Liver (tissue), 8 donors: ENCODE measurements at regions not wholly inside any gene's neighbourhood (a gene's known extent, or its start where the extent isn't known, plus 50 kb on each side); places are given as distances from the start of the nearest gene placed in this dataset.

Experiments
- DNase-seq: peaks from one replicate; pipeline ENCODE4 v3.0.0-alpha.2; 2017; ENCODE audit warnings: low spot score
- H3K27ac ChIP-seq, 2 donors: one replicate each; pipeline ENCODE4 v1.7.0; 2013; ENCODE audit warnings: inconsistent platforms in 2 of 2, low read length in 2 of 2, control low read depth in 1 of 2, low read depth in 1 of 2, mild to moderate bottlenecking in 1 of 2
- H3K27me3 ChIP-seq, 4 donors: one replicate each; pipeline versions ENCODE4 v1.6.1 to v1.7.0; 2013; ENCODE audit warnings: low read length in 3 of 4, inconsistent platforms in 1 of 4, mild to moderate bottlenecking in 1 of 4, moderate library complexity in 1 of 4; ENCODE audit not compliant: control insufficient read depth in 4 of 4, insufficient read depth in 4 of 4
- H3K36me3 ChIP-seq, 4 donors: one replicate each; pipeline versions ENCODE4 v1.6.1 to v1.7.0; 2013; ENCODE audit warnings: low read length in 3 of 4, mild to moderate bottlenecking in 3 of 4, low read depth in 1 of 4, moderate library complexity in 1 of 4; ENCODE audit not compliant: control insufficient read depth in 4 of 4, insufficient read depth in 3 of 4
- H3K4me1 ChIP-seq, 4 donors: one replicate each; pipeline versions ENCODE4 v1.6.1 to v1.7.0; 2013; ENCODE audit warnings: low read length in 3 of 4, mild to moderate bottlenecking in 3 of 4, moderate library complexity in 1 of 4; ENCODE audit not compliant: control insufficient read depth in 4 of 4, insufficient read depth in 4 of 4
- H3K4me3 ChIP-seq, 3 donors: one replicate each; pipeline versions ENCODE4 v1.6.1 to v1.7.0; 2013; ENCODE audit warnings: low read length in 3 of 3, control low read depth in 1 of 3, low read depth in 1 of 3, mild to moderate bottlenecking in 1 of 3
- H3K9ac ChIP-seq, 2 donors: one replicate each; pipeline ENCODE4 v1.7.0; 2013; ENCODE audit warnings: low read length in 2 of 2, mild to moderate bottlenecking in 2 of 2, moderate library complexity in 2 of 2, control low read depth in 1 of 2, low read depth in 1 of 2
- H3K9me3 ChIP-seq, 4 donors: one replicate each; pipeline versions ENCODE4 v1.6.1 to v1.7.0; 2013; ENCODE audit warnings: low read length in 3 of 4; ENCODE audit not compliant: control insufficient read depth in 4 of 4
- EGR1 ChIP-seq, 2 donors: IDR thresholded peaks; 2 replicates each; pipeline ENCODE4 v1.6.1; 2016 to 2018; ENCODE audit warnings: antibody characterized with exemption in 2 of 2, low read depth in 2 of 2
- FOXA1 ChIP-seq: IDR thresholded peaks from 2 replicates; pipeline ENCODE4 v1.6.1; 2016; ENCODE audit warnings: antibody characterized with exemption
- GABPA ChIP-seq, 2 donors: IDR thresholded peaks in 1 of 2; conservative IDR thresholded peaks in 1 of 2; 2 replicates each; pipeline ENCODE4 v1.6.1; 2016; ENCODE audit warnings: antibody characterized with exemption in 2 of 2, mild to moderate bottlenecking in 1 of 2, moderate library complexity in 1 of 2
- HNF4A ChIP-seq, 2 donors: conservative IDR thresholded peaks; 2 replicates each; pipeline ENCODE4 v1.6.1; 2016; ENCODE audit warnings: antibody characterized with exemption in 2 of 2, mild to moderate bottlenecking in 2 of 2
- HNF4G ChIP-seq: IDR thresholded peaks from 2 replicates; pipeline ENCODE4 v1.6.1; 2016; ENCODE audit warnings: antibody characterized with exemption
- JUND ChIP-seq, 2 donors: IDR thresholded peaks; 2 replicates each; pipeline ENCODE4 v1.6.1; 2016; ENCODE audit warnings: antibody characterized with exemption in 2 of 2
- NR2F2 ChIP-seq: IDR thresholded peaks from 2 replicates; pipeline ENCODE4 v1.6.1; 2016; ENCODE audit warnings: antibody characterized with exemption
- RAD21 ChIP-seq, 2 donors: IDR thresholded peaks; 2 replicates each; pipeline ENCODE4 v1.6.1; 2016; ENCODE audit warnings: antibody characterized with exemption in 2 of 2, mild to moderate bottlenecking in 2 of 2
- RXRA ChIP-seq, 2 donors: IDR thresholded peaks; 2 replicates each; pipeline ENCODE4 v1.6.1; 2017 to 2018; ENCODE audit warnings: antibody characterized with exemption in 2 of 2, mild to moderate bottlenecking in 1 of 2
- SP1 ChIP-seq: IDR thresholded peaks from 2 replicates; pipeline ENCODE4 v1.6.1; 2018; ENCODE audit warnings: antibody characterized with exemption, mild to moderate bottlenecking
- TAF1 ChIP-seq: conservative IDR thresholded peaks from 2 replicates; pipeline ENCODE4 v1.6.1; 2016; ENCODE audit warnings: antibody characterized with exemption, mild to moderate bottlenecking
- YY1 ChIP-seq: IDR thresholded peaks from 2 replicates; pipeline ENCODE4 v1.6.1; 2016; ENCODE audit warnings: antibody characterized with exemption, mild to moderate bottlenecking
- WGBS: extraction: QIAGEN DNeasy Blood & Tissue Kit; methylation state at CpG from one replicate; pipeline ENCODE4 v1.1.7; 2013; 5-methylcytosine and 5-hydroxymethylcytosine counted together
- TF ChIP-seq, protein P1 (sequence below): IDR thresholded peaks from 2 replicates; pipeline ENCODE4 v1.6.1; 2016; ENCODE audit warnings: antibody characterized with exemption
- TF ChIP-seq, protein P2 (sequence below): fragments of 150-350 bp; IDR thresholded peaks from 2 replicates; pipeline ENCODE4 v1.5.1; 2017; ENCODE audit warnings: improper control_type of control experiment, low read depth, low read length; ENCODE audit not compliant: missing input control
- TF ChIP-seq, protein P3 (sequence below): IDR thresholded peaks from 2 replicates; pipeline ENCODE4 v1.6.1; 2016; ENCODE audit warnings: antibody characterized with exemption, mild to moderate bottlenecking
- TF ChIP-seq, protein P4 (sequence below): IDR thresholded peaks from 2 replicates; pipeline ENCODE4 v1.6.1; 2016; ENCODE audit warnings: antibody characterized with exemption
- donor health status: healthy.
- donor health status: healthy.
- donor health status: healthy.
- donor health status: healthy.
- donor health status: healthy.

DNA sequence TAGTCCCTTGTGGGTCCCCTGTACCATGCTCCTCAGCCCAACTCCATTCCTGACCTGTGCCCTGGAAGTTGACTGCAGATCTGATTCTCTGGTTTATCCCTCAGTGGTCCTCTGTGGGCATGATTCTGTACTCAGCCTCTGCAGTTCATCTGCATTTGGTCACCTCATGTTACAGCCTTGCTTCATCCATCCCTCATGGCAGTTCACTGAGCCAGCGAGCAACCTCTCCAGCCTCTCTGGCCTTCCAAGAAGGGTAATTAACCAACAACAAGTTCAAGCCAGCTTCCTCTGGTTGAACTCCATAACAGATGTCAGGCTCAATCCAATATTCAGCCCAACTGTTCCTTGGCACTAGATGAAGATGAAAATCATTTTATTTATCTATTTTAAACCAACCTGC is 509.5 kb downstream of the NTRK3 start:
- Histone ChIP-seq H3K4me1 (no peaks in the 10 kb centered on the region), H3K27ac (no peak overlapping the region), H3K4me3 (no peak overlapping the region), H3K27me3 (no peaks in the 10 kb centered on the region), H3K9ac (no peak overlapping the region), H3K36me3 (no peaks in the 10 kb centered on the region), H3K9me3 (no peaks in the 10 kb centered on the region)
- DNase-seq: no peak
- TF ChIP-seq FOXA1 (no peak), HNF4G (no peak), NR2F2 (no peak), TAF1 (no peak), JUND (IDR thresholded peaks at IDR 0.05) (no peak), YY1 (no peak)
- TF ChIP-seq, protein P1, sequence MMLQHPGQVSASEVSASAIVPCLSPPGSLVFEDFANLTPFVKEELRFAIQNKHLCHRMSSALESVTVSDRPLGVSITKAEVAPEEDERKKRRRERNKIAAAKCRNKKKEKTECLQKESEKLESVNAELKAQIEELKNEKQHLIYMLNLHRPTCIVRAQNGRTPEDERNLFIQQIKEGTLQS: no peak
- WGBS: 70% methylated on average over 1 of the region's 1 CpG

DNA sequence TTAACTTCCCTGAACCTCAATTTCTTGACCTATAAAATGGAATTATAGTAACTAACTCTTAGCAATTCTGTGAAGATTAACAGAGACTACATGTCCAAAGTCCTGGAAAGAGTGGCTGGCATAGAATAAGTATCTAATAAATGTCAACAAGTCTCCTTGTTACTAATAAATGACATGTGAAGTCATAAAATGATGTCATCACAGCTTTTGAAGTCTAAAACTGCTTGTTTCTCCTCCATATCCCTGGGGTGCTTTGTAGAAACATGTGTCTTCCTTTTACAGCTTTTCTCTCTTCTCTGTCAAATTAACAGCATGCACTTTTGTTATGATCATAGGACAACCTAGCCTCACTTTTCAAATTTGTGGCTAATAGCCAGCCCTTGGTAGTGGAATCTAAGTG is 510.2 kb downstream of the NTRK3 start:
- Histone ChIP-seq H3K9me3 (no peaks in the 10 kb centered on the region), H3K36me3 (no peaks in the 10 kb centered on the region), H3K9ac (no peak overlapping the region), H3K27ac (no peak overlapping the region), H3K4me1 (no peaks in the 10 kb centered on the region), H3K27me3 (no peaks in the 10 kb centered on the region), H3K4me3 (no peak overlapping the region)
- TF ChIP-seq RAD21 (IDR thresholded peaks at IDR 0.05): no peak
- no peak for DNase-seq

DNA sequence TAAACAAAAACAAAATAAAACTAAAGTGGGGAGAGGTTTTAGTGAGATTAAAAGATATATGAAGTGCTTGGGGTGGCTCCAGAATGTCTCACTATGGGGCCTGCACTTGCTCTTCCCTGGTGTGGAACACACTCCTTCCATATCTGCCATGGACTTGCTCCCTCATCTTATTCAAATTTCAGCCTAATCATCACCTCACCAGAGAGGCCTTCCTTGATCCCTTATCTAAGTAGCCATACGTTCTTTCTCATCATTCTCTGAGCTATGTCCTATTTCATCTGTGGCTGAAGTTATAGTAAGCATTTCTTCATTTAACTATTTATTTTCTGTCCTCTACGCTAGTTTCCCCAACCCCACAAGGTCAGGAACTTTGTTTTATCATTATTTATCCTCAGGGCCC is 511.7 kb downstream of the NTRK3 start:
- TF ChIP-seq TAF1: no peak
- TF ChIP-seq, protein P2, sequence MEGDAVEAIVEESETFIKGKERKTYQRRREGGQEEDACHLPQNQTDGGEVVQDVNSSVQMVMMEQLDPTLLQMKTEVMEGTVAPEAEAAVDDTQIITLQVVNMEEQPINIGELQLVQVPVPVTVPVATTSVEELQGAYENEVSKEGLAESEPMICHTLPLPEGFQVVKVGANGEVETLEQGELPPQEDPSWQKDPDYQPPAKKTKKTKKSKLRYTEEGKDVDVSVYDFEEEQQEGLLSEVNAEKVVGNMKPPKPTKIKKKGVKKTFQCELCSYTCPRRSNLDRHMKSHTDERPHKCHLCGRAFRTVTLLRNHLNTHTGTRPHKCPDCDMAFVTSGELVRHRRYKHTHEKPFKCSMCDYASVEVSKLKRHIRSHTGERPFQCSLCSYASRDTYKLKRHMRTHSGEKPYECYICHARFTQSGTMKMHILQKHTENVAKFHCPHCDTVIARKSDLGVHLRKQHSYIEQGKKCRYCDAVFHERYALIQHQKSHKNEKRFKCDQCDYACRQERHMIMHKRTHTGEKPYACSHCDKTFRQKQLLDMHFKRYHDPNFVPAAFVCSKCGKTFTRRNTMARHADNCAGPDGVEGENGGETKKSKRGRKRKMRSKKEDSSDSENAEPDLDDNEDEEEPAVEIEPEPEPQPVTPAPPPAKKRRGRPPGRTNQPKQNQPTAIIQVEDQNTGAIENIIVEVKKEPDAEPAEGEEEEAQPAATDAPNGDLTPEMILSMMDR: no peak
- TF ChIP-seq SP1: no peak

DNA sequence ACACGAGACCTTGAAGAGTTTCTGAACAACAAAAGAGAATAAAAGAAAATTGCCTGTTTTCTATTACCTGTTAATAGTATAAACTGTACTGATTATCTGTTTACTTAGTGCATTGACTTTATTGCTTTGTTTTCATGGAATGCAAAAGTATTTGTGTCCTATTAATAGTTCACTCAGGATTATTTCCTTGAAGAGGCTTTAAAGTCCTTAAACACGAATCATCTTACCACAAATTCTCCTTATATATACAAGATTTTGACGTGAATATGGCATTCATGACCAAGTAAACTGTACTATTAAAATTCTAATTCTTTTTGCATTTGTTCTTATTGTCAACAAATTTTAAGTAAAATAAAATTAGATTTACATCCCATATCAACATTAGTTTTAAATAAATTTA is 513.0 kb downstream of the NTRK3 start:
- Histone ChIP-seq H3K36me3 (no peaks in the 10 kb centered on the region), H3K27ac (no peak overlapping the region), H3K9ac (no peak overlapping the region), H3K4me3 (no peak overlapping the region), H3K27me3 (no peaks in the 10 kb centered on the region), H3K4me1 (no peaks in the 10 kb centered on the region), H3K9me3 (no peaks in the 10 kb centered on the region)
- no peak for DNase-seq
- WGBS: 62% methylated on average over 3 of the region's 3 CpGs
- TF ChIP-seq, protein P3, sequence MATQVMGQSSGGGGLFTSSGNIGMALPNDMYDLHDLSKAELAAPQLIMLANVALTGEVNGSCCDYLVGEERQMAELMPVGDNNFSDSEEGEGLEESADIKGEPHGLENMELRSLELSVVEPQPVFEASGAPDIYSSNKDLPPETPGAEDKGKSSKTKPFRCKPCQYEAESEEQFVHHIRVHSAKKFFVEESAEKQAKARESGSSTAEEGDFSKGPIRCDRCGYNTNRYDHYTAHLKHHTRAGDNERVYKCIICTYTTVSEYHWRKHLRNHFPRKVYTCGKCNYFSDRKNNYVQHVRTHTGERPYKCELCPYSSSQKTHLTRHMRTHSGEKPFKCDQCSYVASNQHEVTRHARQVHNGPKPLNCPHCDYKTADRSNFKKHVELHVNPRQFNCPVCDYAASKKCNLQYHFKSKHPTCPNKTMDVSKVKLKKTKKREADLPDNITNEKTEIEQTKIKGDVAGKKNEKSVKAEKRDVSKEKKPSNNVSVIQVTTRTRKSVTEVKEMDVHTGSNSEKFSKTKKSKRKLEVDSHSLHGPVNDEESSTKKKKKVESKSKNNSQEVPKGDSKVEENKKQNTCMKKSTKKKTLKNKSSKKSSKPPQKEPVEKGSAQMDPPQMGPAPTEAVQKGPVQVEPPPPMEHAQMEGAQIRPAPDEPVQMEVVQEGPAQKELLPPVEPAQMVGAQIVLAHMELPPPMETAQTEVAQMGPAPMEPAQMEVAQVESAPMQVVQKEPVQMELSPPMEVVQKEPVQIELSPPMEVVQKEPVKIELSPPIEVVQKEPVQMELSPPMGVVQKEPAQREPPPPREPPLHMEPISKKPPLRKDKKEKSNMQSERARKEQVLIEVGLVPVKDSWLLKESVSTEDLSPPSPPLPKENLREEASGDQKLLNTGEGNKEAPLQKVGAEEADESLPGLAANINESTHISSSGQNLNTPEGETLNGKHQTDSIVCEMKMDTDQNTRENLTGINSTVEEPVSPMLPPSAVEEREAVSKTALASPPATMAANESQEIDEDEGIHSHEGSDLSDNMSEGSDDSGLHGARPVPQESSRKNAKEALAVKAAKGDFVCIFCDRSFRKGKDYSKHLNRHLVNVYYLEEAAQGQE: no peak
- TF ChIP-seq EGR1 (IDR thresholded peaks at IDR 0.05; ENCODE audit: low read depth in 2 of 2): no peak
- TF ChIP-seq SP1: no peak
- TF ChIP-seq, protein P4, sequence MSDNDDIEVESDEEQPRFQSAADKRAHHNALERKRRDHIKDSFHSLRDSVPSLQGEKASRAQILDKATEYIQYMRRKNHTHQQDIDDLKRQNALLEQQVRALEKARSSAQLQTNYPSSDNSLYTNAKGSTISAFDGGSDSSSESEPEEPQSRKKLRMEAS: no peak
- TF ChIP-seq NR2F2: no peak
- TF ChIP-seq JUND (IDR thresholded peaks at IDR 0.05): no peak
- no peak for TF ChIP-seq HNF4G
- TF ChIP-seq YY1: no peak
- no peak for TF ChIP-seq RXRA (IDR thresholded peaks at IDR 0.05)
- TF ChIP-seq HNF4A (conservative IDR thresholded peaks at IDR 0.05): no peak
- no peak for TF ChIP-seq FOXA1
- TF ChIP-seq TAF1: no peak
- TF ChIP-seq, protein P1: no peak
- TF ChIP-seq, protein P2: no peak
- no peak for TF ChIP-seq GABPA (IDR thresholded peaks at IDR 0.05 in 1 of 2, conservative IDR thresholded peaks at IDR 0.05 in 1 of 2)
- no peak for TF ChIP-seq RAD21 (IDR thresholded peaks at IDR 0.05)

More for the DNA sequence above, 511.7 kb downstream of the NTRK3 start:
- H3K9ac ChIP-seq: no peak overlapping the region
- WGBS: 62% methylated on average over 2 of the region's 2 CpGs
- no peak overlapping the region for H3K27ac ChIP-seq
- H3K4me3 ChIP-seq: no peak overlapping the region
- no peaks in the 10 kb centered on the region for H3K9me3 ChIP-seq
- H3K4me1 ChIP-seq: no peaks in the 10 kb centered on the region
- no peak for DNase-seq
- H3K36me3 ChIP-seq: no peaks in the 10 kb centered on the region
- H3K27me3 ChIP-seq: no peaks in the 10 kb centered on the region
